Sigmoid colon (tissue), 3 donors: ENCODE measurements at regions not wholly inside any gene's neighbourhood (a gene's known extent, or its start where the extent isn't known, plus 50 kb on each side); places are given as distances from the start of the nearest gene placed in this dataset.

ENCODE experiments used
- CTCF ChIP-seq, 4 experiments: fragments of 450-650 bp in 3 of 4; fragments of 200-600 bp in 1 of 4; IDR thresholded peaks; one replicate each; pipeline ENCODE4 v1.5.1; 2016 to 2019; ENCODE audit warnings: antibody characterized with exemption in 4 of 4, mild to moderate bottlenecking in 3 of 4, moderate library complexity in 2 of 4
- POLR2A ChIP-seq, 2 donors: fragments of 450-650 bp; IDR thresholded peaks; one replicate each; pipeline ENCODE4 v1.6.1; 2016; ENCODE audit warnings: antibody characterized with exemption in 2 of 2, mild to moderate bottlenecking in 2 of 2, moderate library complexity in 2 of 2

GRCh38 chr4:110347805-110348204 is 128.2 kb upstream of the ENPEP start:
- no peak for TF ChIP-seq CTCF (IDR thresholded peaks at IDR 0.05)
- TF ChIP-seq POLR2A (IDR thresholded peaks at IDR 0.05), result no peak
